ENCODE measurements at regions not wholly inside any gene's neighbourhood (a gene's known extent, or its start where the extent isn't known, plus 50 kb on each side); places are given as distances from the start of the nearest gene placed in this dataset.

GRCh38 chr18:24915547-24915946, 436.4 kb downstream of the ZNF521 start:
- DNase-seq, result no peak

- no peak for DNase-seq
Observed at GRCh38 chr18:24917767-24918166, 434.2 kb downstream of the ZNF521 start.

- no peak for DNase-seq
Observed at GRCh38 chr18:24918257-24918656, 433.7 kb downstream of the ZNF521 start.

GRCh38 chr18:24919181-24919797, 432.7 kb downstream of the ZNF521 start:
- no peak for DNase-seq

GRCh38 chr18:24922491-24922890, 429.5 kb downstream of the ZNF521 start:
- no peak for DNase-seq

GRCh38 chr18:24923138-24923537, 428.8 kb downstream of the ZNF521 start:
- no peak for DNase-seq

GRCh38 chr18:24924066-24924716, 427.8 kb downstream of the ZNF521 start:
- no peak for DNase-seq

GRCh38 chr18:24926649-24927048, 425.3 kb downstream of the ZNF521 start:
- no peak for DNase-seq

GRCh38 chr18:24928301-24928878, 423.6 kb downstream of the ZNF521 start:
- DNase-seq, result no peak

- no peak for DNase-seq
Observed at GRCh38 chr18:24930478-24930877, 421.5 kb downstream of the ZNF521 start.

- no peak for DNase-seq
Observed at GRCh38 chr18:24930971-24931370, 421.0 kb downstream of the ZNF521 start.

- no peak for DNase-seq
Observed at GRCh38 chr18:24933345-24933744, 418.6 kb downstream of the ZNF521 start.

- no peak for DNase-seq
Observed at GRCh38 chr18:24934258-24934932, 417.6 kb downstream of the ZNF521 start.

GRCh38 chr18:24935008-24935407, 417.0 kb downstream of the ZNF521 start:
- DNase-seq, result no peak

GRCh38 chr18:24935896-24936295, 416.1 kb downstream of the ZNF521 start:
- DNase-seq, result no peak

GRCh38 chr18:24936691-24937090, 415.3 kb downstream of the ZNF521 start:
- DNase-seq, result no peak

GRCh38 chr18:24937639-24938275, 414.2 kb downstream of the ZNF521 start:
- no peak for DNase-seq

GRCh38 chr18:24940416-24940815, 411.6 kb downstream of the ZNF521 start:
- DNase-seq, result no peak

GRCh38 chr18:24941174-24941951, 410.6 kb downstream of the ZNF521 start:
- no peak for DNase-seq

- DNase-seq, result no peak
Observed at GRCh38 chr18:24942144-24942543, 409.8 kb downstream of the ZNF521 start.

- DNase-seq, result no peak
Observed at GRCh38 chr18:24947521-24948305, 404.3 kb downstream of the ZNF521 start.

GRCh38 chr18:24949908-24950307, 402.1 kb downstream of the ZNF521 start:
- no peak for DNase-seq
